ENCODE measurements at regions not wholly inside any gene's neighbourhood (a gene's known extent, or its start where the extent isn't known, plus 50 kb on each side); places are given as distances from the start of the nearest gene placed in this dataset.

DNA sequence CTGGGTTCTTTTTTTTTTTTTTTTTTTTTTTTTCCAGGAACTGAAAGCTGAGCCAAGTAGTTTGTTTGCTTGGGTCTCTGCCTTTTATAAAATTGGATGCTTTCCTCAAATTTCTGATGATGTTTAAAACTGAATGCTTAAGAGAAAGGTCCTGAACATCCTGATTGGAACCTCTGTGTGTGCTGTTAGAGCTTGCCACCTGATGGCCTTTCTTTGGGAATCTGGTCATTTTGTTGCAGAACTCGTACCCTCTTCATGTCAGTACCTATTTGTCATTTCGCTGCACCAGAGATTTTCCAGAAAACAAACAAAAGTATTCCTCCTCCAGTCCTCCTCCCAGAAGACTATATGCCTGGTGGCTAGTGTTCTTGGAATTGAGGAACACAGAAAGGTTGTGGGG, 81.2 kb upstream of the KLF12 start:
- DNase-seq, result no peak

- no peak for DNase-seq
These were observed 80.1 kb upstream of the KLF12 start for GRCh38 chr13:74214321-74214720.

GRCh38 chr13:74210693-74211393, 76.6 kb upstream of the KLF12 start:
- no peak for DNase-seq

GRCh38 chr13:74206855-74207254, 72.7 kb upstream of the KLF12 start:
- no peak for DNase-seq

- no peak for DNase-seq
These were observed 71.9 kb upstream of the KLF12 start for GRCh38 chr13:74206061-74206561.

DNA sequence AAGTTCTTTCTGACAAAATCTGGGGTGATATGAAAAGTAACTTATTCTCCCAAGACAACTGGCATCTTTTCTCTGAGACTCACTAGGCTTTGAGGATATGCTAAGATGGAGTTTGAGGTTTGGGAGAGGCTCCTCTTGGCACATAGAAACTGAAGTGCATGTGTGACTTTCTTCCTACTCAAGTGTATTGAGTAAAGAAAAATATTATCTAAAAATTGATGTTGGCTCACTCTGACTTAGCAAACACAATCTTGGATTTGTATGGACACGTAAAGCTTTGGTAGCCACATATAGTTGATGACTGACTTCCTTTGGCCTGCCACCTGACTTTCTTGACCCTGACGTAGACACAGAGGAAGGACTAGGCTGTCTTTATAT, 71.1 kb upstream of the KLF12 start:
- no peak for DNase-seq

DNA sequence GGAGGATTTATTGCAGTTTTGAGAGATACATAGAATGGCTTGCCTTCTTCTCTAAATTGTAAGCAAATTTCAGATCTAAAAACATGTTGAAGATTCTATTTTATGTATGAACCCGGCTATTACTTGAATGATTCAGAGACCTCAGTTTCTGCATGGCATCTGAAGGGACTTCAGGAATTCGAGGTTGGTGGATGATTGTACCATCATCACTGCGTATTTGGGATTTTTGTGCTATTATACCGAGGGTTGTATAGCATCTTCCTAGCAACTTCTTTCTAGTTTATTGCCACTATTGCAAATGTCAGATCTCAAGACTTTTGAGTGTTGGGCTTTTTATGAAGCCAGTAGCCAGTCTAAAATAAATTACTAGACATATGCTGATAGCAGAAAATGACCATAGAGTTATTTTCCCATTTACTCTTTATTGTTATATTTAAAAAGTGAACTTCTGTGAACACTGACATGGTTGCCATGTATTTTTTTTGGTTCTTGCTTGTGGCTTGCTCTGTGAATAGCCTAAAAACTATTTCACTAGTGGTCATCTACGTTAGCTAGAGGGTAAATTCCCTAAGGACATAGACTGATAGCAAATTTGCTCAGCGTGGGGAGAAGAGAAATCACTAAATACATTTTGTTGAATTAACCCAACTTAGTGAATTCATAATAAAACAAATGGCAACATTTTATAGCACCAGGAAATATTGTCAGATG, 70.6 kb upstream of the KLF12 start:
- no peak for DNase-seq

GRCh38 chr13:74203576-74203975, 69.4 kb upstream of the KLF12 start:
- no peak for DNase-seq

DNA sequence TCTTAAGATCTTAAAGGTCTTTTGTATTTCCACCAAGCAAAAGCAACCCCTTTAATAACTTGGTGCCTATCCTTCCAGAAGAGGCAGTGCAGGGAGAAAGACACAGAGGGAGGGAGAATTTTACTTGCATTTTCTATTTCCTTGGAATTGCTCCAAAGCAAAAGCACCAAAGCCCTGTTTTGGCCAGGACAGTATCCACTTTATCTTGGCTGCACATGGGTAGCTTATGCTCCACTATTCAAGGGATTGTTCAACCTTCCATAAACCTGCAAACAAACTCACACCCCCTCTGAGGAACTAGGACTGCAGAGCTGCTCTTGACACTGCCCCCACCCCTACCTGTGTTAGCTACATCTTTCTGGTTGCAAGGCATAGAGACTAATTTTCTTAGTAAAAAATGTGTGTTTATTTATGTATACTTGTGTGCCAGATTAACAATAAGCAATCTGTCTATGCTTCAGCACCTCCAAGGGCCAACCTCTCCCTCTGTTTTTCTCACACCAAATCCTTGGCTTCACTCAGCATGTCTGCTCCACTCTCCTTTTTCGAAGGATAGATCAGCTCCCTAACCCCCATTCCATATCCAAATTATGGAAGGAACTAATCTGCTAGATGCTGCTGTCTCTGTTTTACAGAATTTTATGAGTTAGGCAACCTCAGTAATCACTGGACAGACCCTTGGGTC, 68.1 kb upstream of the KLF12 start:
- no peak for DNase-seq

- DNase-seq, result no peak
These were observed 67.3 kb upstream of the KLF12 start for GRCh38 chr13:74201530-74201929.

DNA sequence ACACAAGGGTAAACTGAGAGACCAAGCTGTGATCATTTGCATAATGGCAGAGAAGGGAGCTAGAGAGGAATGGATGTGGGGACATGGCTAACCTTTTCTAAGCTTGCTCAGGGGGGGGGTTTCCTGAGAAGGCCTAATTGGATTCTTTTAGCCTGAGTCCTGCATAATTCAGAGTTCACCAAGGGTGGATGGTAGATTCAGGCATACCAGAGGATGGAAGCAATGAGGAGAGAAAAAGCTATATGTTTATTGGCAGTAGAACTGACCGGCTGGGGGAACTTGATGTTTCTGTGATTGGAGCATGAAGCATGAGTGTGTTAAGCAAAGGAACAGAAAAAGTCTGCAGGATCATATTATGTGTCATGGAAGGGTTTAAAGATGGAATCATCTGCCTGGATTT, 65.9 kb upstream of the KLF12 start:
- no peak for DNase-seq

- DNase-seq, result no peak
These were observed 63.6 kb upstream of the KLF12 start for GRCh38 chr13:74197677-74198429.

GRCh38 chr13:74194846-74195245, 60.6 kb upstream of the KLF12 start:
- DNase-seq, result no peak

DNA sequence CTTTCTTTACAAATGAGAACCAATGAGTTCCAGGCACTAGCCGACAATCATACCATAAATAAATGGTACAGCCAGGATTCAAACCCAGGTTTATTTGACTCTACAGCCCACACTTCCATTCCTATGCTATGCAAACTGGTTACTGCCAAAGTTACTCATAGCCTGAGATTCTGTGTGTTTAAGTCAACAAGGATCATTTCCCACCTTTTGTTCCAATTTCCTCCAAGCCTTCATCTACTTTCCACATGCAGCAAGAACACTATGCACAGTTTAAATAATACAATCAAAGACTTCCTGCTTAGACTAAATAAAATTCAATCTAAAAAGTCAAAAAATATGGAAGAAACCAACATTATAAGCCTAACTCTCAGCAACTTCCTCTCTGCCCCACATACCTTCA, 59.2 kb upstream of the KLF12 start:
- DNase-seq, result no peak

DNA sequence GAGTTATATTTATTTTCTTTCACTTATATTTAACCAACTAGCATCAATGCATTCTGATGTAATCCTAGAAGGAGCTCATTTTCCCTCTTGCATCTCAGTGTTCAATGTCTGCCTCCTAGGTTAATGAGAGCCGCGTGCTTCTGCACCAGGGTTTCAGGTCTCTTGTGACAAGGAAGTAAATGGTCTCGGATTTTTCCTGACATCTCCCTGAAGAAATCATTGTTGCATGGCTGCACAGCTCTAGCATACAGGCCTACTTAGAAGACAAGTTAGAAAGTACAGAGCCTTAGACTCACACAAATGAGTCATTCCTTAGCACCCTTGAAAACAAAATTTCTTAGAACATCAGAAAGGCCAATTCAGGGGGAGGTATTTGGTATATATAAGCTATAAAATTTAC, 57.2 kb upstream of the KLF12 start:
- DNase-seq, result no peak

DNA sequence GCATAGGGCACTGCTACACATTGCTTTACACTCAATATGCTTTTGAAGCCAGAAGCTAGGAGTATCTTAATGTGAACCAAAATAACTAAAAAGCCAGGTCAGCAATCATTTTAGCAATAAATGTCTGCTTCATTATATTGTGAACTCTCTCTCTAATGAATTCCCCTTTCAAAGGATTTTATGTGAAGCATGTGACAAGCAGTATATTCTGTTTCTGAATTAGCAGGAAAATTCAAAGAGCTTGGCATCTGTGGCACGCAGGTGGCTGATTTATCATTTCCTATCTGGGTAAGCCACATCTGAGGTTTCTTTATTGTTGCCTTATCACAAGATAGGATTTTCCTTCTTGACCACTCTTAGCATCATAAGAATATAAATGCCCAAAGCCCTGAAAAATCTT, 56.8 kb upstream of the KLF12 start:
- DNase-seq, result no peak

DNA sequence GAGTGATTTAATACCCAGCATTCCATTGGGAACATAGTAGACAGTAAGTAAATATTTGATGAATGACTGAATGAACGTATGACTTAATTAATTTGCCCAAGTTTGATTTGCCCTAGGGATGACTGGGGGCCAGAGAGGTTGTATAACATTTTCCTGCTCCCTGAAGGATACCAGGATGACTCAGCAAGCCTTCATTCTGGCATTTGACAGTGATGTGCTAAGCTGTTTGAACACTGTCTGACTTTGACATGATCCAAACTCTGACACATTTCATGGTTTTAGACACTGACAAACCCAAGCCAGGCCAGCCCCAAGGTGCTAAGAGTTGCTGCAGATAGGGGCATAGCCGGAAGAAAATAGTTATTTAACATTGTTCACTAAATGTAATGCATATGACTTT, 53.4 kb upstream of the KLF12 start:
- no peak for DNase-seq

DNA sequence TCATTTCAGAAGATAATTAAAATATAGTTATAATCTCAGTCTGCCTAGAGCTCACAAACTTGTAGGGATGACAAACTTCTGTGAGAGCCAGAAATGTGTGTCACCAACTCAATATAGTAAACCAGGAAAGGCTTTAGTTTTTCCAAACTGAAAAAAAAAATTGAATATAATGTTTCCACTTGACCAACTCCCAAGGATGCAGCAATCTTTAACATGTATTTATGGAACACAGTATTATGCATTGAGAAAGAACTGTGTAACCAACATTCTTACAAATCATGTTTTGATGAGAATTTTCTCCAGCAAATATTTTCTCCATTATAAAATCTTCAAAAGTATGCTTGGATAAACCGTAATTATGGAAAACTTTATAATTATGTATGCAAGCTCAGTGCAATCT, 50.1 kb upstream of the KLF12 start:
- no peak for DNase-seq
